GM18508 (cell line): ENCODE measurements at regions not wholly inside any gene's neighbourhood (a gene's known extent, or its start where the extent isn't known, plus 50 kb on each side); places are given as distances from the start of the nearest gene placed in this dataset.

Experiments
- ATAC-seq: cut with Tn5 transposase; IDR thresholded peaks from one replicate; pipeline ENCODE4 v1.9.1; 2021; ENCODE audit warnings: moderate number of reproducible peaks; ENCODE audit not compliant: insufficient read depth, unreplicated experiment

GRCh38 chr4:34010751-34011519 lies 2233.4 kb downstream of the ARAP2 start:
- ATAC-seq = no peak

GRCh38 chr4:34035225-34035624 lies 2209.1 kb downstream of the ARAP2 start:
- no peak for ATAC-seq

- ATAC-seq = no peak
Observed at GRCh38 chr4:34037280-34037679, 2207.0 kb downstream of the ARAP2 start.

- ATAC-seq = no peak
Observed at GRCh38 chr4:34039766-34040165, 2204.5 kb downstream of the ARAP2 start.

GRCh38 chr4:34043131-34043530 lies 2201.2 kb downstream of the ARAP2 start:
- no peak for ATAC-seq

GRCh38 chr4:34046580-34046979 lies 2197.7 kb downstream of the ARAP2 start:
- ATAC-seq = no peak

- ATAC-seq = no peak
Observed at GRCh38 chr4:34047363-34047762, 2197.0 kb downstream of the ARAP2 start.

GRCh38 chr4:34066126-34066525 lies 2178.2 kb downstream of the ARAP2 start:
- no peak for ATAC-seq

GRCh38 chr4:34091451-34091850 lies 2152.9 kb downstream of the ARAP2 start:
- no peak for ATAC-seq

- ATAC-seq = no peak
Observed at GRCh38 chr4:34094114-34094513, 2150.2 kb downstream of the ARAP2 start.

GRCh38 chr4:34105311-34105710 lies 2139.0 kb downstream of the ARAP2 start:
- ATAC-seq = no peak

GRCh38 chr4:34108391-34108790 lies 2135.9 kb downstream of the ARAP2 start:
- ATAC-seq = no peak

GRCh38 chr4:34112573-34112972 lies 2131.7 kb downstream of the ARAP2 start:
- ATAC-seq = no peak

GRCh38 chr4:34138385-34138784 lies 2105.9 kb downstream of the ARAP2 start:
- no peak for ATAC-seq

- ATAC-seq = no peak
Observed at GRCh38 chr4:34139346-34139745, 2105.0 kb downstream of the ARAP2 start.

GRCh38 chr4:34148322-34148908 lies 2095.9 kb downstream of the ARAP2 start:
- no peak for ATAC-seq

GRCh38 chr4:34157547-34157946 lies 2086.8 kb downstream of the ARAP2 start:
- ATAC-seq = no peak

GRCh38 chr4:34158878-34159277 lies 2085.4 kb downstream of the ARAP2 start:
- ATAC-seq = no peak

GRCh38 chr4:34170946-34171345 lies 2073.4 kb downstream of the ARAP2 start:
- ATAC-seq = no peak

- ATAC-seq = no peak
Observed at GRCh38 chr4:34176609-34177008, 2067.7 kb downstream of the ARAP2 start.

GRCh38 chr4:34178476-34178875 lies 2065.8 kb downstream of the ARAP2 start:
- no peak for ATAC-seq

- ATAC-seq = no peak
Observed at GRCh38 chr4:34181311-34181841, 2062.9 kb downstream of the ARAP2 start.
